Caco-2 (cell line): ENCODE measurements at regions not wholly inside any gene's neighbourhood (a gene's known extent, or its start where the extent isn't known, plus 50 kb on each side); places are given as distances from the start of the nearest gene placed in this dataset.

ENCODE experiments used
- BruUV-seq: library from RNA; stranded (reverse); fragments of 400-500 nt; replicated peaks from 2 replicates; lab custom pipeline; 2021; lab: Mats Ljungman, UMichigan
- CTCF ChIA-PET: fragments of 300-600 bp; sonication (Branson Sonifier 250); formaldehyde crosslinking; loops from one replicate; lab custom pipeline; 2022; ENCODE audit warnings: antibody characterized with exemption; lab: Charles Lee
- POLR2A ChIA-PET: fragments of 300-600 bp; sonication (Branson Sonifier 250); formaldehyde crosslinking; loops from one replicate; lab custom pipeline; 2022; ENCODE audit warnings: antibody characterized with exemption; lab: Charles Lee
- DNase-seq, 2 experiments: peaks; one replicate each; pipeline versions ENCODE4 v3.0.0 to v3.0.0-alpha.2; 2020 to 2022
- H3K27me3 ChIP-seq: replicated peaks from 2 replicates; pipeline ENCODE4 v1.6.0; 2011; ENCODE audit warnings: low read length; ENCODE audit not compliant: control insufficient read depth, insufficient read depth
- H3K36me3 ChIP-seq: 2 replicates; pipeline ENCODE4 v1.5.1; 2011; ENCODE audit warnings: low read length; ENCODE audit not compliant: control insufficient read depth, insufficient read depth
- H3K4me1 ChIP-seq: fragments of 250-450 bp; sonication (Bioruptor Pico); 2 replicates; pipeline ENCODE4 v1.5.1; 2020; ENCODE audit warnings: mild to moderate bottlenecking
- H3K4me3 ChIP-seq: 2 replicates; pipeline ENCODE4 v1.5.1; 2011; ENCODE audit warnings: low read depth, mild to moderate bottlenecking, control low read depth, low read length
- H3K9me3 ChIP-seq: fragments of 250-450 bp; sonication (Bioruptor Pico); 2 replicates; pipeline ENCODE4 v1.5.1; 2020; ENCODE audit warnings: mild to moderate bottlenecking, moderate library complexity
- H3K27ac Mint-ChIP-seq: one replicate; pipeline ENCODE4 v1.8.0; 2022; ENCODE audit warnings: mixed read lengths; ENCODE audit not compliant: unreplicated experiment
- H3K27me3 Mint-ChIP-seq: one replicate; pipeline ENCODE4 v1.8.0; 2022; ENCODE audit warnings: mixed read lengths; ENCODE audit not compliant: insufficient read depth, unreplicated experiment
- H3K36me3 Mint-ChIP-seq: one replicate; pipeline ENCODE4 v1.8.0; 2022; ENCODE audit warnings: mild to moderate bottlenecking, mixed read lengths; ENCODE audit not compliant: insufficient read depth, unreplicated experiment
- H3K4me1 Mint-ChIP-seq: one replicate; pipeline ENCODE4 v1.8.0; 2022; ENCODE audit warnings: low read depth, mixed read lengths; ENCODE audit not compliant: unreplicated experiment
- H3K4me3 Mint-ChIP-seq: one replicate; pipeline ENCODE4 v1.8.0; 2022; ENCODE audit warnings: mild to moderate bottlenecking, moderate library complexity, mixed read lengths; ENCODE audit not compliant: unreplicated experiment
- H3K9me3 Mint-ChIP-seq: one replicate; pipeline ENCODE4 v1.8.0; 2022; ENCODE audit warnings: mixed read lengths; ENCODE audit not compliant: unreplicated experiment
- intact Hi-C: fragments of 100-400 bp; cut with micrococcal nuclease; formaldehyde crosslinking; loops from one replicate; pipeline ENCODE4 v1.10.0; 2022; ENCODE audit not compliant: unreplicated experiment
- TF ChIP-seq, protein P1 (sequence below), 2 experiments: fragments of 200-600 bp in 1 of 2; IDR thresholded peaks; 1 replicate in 1 of 2; 2 replicates in 1 of 2; pipeline versions ENCODE4 v1.5.1 to v1.8.0; 2011 to 2022; ENCODE audit warnings: antibody characterized with exemption in 1 of 2, control low read depth in 1 of 2, inconsistent platforms in 1 of 2, low read depth in 1 of 2, low read length in 1 of 2, mild to moderate bottlenecking in 1 of 2, moderate library complexity in 1 of 2; ENCODE audit not compliant: insufficient read depth in 1 of 2, severe bottlenecking in 1 of 2, unreplicated experiment in 1 of 2

DNA sequence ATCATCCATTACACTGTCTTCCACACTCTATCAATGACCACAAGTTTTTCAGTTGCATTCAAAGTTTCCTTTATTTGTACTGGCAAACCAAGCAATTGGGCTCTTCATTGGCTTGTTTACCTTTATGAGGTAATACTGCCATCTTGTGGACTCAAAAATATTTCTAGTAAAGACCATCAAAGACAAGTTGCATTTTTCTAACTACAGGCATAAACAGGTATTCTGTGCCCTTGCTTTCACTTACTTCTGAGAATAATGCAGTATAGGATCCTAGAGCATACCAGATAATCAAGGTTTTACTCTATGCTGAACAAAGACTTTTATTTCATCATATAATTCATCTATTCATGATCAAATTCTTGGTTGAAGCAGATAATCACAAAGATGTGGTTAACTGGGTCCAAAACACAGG is 173.7 kb upstream of the POU5F2 start:
- no peaks in the 10 kb centered on the region for H3K4me1 ChIP-seq
- no TSS peak for BruUV-seq
- Mint-ChIP-seq H3K4me1 (no peaks in the 10 kb centered on the region), H3K27me3 (no peaks in the 10 kb centered on the region), H3K4me3 (no peak overlapping the region), H3K9me3 (no peaks in the 10 kb centered on the region), H3K36me3 (no peaks in the 10 kb centered on the region), H3K27ac (no peak overlapping the region)
- TF ChIP-seq, protein P1, sequence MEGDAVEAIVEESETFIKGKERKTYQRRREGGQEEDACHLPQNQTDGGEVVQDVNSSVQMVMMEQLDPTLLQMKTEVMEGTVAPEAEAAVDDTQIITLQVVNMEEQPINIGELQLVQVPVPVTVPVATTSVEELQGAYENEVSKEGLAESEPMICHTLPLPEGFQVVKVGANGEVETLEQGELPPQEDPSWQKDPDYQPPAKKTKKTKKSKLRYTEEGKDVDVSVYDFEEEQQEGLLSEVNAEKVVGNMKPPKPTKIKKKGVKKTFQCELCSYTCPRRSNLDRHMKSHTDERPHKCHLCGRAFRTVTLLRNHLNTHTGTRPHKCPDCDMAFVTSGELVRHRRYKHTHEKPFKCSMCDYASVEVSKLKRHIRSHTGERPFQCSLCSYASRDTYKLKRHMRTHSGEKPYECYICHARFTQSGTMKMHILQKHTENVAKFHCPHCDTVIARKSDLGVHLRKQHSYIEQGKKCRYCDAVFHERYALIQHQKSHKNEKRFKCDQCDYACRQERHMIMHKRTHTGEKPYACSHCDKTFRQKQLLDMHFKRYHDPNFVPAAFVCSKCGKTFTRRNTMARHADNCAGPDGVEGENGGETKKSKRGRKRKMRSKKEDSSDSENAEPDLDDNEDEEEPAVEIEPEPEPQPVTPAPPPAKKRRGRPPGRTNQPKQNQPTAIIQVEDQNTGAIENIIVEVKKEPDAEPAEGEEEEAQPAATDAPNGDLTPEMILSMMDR (IDR thresholded peaks at IDR 0.05; ENCODE audit: insufficient read depth in 1 of 2, low read depth in 1 of 2, low read length in 1 of 2, severe bottlenecking in 1 of 2, unreplicated experiment in 1 of 2): peak; percentile 57 to 61
- peak in 1 of 2 experiments; percentile 51 for DNase-seq
- no peaks in the 10 kb centered on the region for H3K9me3 ChIP-seq
- no peaks in the 10 kb centered on the region for H3K36me3 ChIP-seq
- ChIA-PET POLR2A (no interaction called here), CTCF (interaction anchor here (1.0 kb wide), 1 partner anchor 16 kb away, joined by 4 read pairs; no protein-coding TSS in a partner anchor)
- no peak overlapping the region for H3K4me3 ChIP-seq
- intact Hi-C loops: loop anchor here (1.0 to 10.0 kb wide), 4 partner anchors 114 to 332 kb away; partner anchors contain the start of gene NR2F1
- H3K27me3 ChIP-seq: no peaks in the 10 kb centered on the region

DNA sequence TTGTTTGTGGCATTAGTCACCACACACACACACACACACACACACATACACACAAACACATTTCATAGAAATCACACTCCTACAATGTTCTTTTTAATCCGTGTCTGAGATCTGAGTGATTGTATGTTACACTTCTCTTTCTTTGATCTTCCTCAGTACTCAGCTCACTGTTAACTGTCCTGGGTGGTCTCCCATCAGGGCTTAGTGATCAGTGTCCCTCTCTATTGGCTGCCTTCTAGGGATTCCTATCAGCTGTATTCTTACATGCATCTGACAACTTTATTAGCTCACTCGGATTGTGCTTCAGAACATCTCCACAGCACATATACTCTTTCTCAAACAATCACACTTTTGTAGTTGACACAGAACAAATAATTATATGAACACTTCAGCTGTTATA is 170.2 kb upstream of the POU5F2 start:
- no peak for DNase-seq
- Histone ChIP-seq H3K27me3 (no peaks in the 10 kb centered on the region), H3K4me1 (no peaks in the 10 kb centered on the region), H3K4me3 (no peak overlapping the region), H3K9me3 (no peaks in the 10 kb centered on the region), H3K36me3 (no peaks in the 10 kb centered on the region)
- TF ChIP-seq, protein P1 (IDR thresholded peaks at IDR 0.05; ENCODE audit: insufficient read depth in 1 of 2, low read depth in 1 of 2, low read length in 1 of 2, severe bottlenecking in 1 of 2, unreplicated experiment in 1 of 2): no peak
- Mint-ChIP-seq H3K36me3 (no peaks in the 10 kb centered on the region), H3K27ac (no peak overlapping the region), H3K27me3 (no peaks in the 10 kb centered on the region), H3K4me3 (no peak overlapping the region), H3K9me3 (no peaks in the 10 kb centered on the region), H3K4me1 (no peaks in the 10 kb centered on the region)
- ChIA-PET POLR2A (no interaction called here), CTCF (no interaction called here)
- BruUV-seq: no TSS peak
- intact Hi-C loops: loop anchor here (10.0 kb wide), 1 partner anchor 283 kb away; no protein-coding TSS in a partner anchor

DNA sequence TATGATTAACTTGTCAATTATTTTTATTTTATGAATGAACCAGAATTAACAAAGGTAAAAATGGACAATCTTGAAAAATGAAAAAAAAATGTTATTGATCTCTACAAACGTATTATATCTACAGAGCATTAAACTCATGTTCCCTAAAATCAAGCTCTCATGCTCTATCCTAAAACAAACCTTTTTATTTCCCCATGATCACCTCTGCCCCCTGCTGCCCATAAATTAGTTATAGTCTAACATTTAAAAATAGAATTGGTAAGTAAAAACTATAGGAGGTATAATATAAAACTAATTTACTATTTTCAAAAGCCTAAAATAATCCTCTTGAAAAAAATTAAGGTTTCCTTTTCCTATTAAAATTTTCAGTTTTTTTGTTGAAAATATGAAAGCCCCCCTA is 168.0 kb upstream of the POU5F2 start:
- DNase-seq: no peak
- POLR2A ChIA-PET: no interaction called here
- H3K36me3 Mint-ChIP-seq: no peaks in the 10 kb centered on the region
- H3K36me3 ChIP-seq: no peaks in the 10 kb centered on the region
- H3K4me1 Mint-ChIP-seq: no peaks in the 10 kb centered on the region
- no TSS peak for BruUV-seq
- H3K27me3 ChIP-seq: no peaks in the 10 kb centered on the region
- TF ChIP-seq, protein P1 (IDR thresholded peaks at IDR 0.05; ENCODE audit: insufficient read depth in 1 of 2, low read depth in 1 of 2, low read length in 1 of 2, severe bottlenecking in 1 of 2, unreplicated experiment in 1 of 2): peak in 1 of 2 experiments; percentile 21
- H3K27me3 Mint-ChIP-seq: no peaks in the 10 kb centered on the region
- H3K9me3 Mint-ChIP-seq: no peaks in the 10 kb centered on the region
- H3K4me3 Mint-ChIP-seq: no peak overlapping the region
- intact Hi-C loops: no loop called here
- H3K27ac Mint-ChIP-seq: no peak overlapping the region
- H3K4me3 ChIP-seq: no peak overlapping the region
- no peaks in the 10 kb centered on the region for H3K9me3 ChIP-seq
- no peaks in the 10 kb centered on the region for H3K4me1 ChIP-seq
- CTCF ChIA-PET: interaction anchor here (0.6 to 1.1 kb wide), 3 partner anchors 10 to 327 kb away, joined by 3 to 5 read pairs (median 3); no protein-coding TSS in a partner anchor
